ENCODE measurements at regions not wholly inside any gene's neighbourhood (a gene's known extent, or its start where the extent isn't known, plus 50 kb on each side); places are given as distances from the start of the nearest gene placed in this dataset.
A peak's percentile ranks its signal among the peaks of the same experiment; 100 is the strongest.
"Not testable (repeated sequence)": the region's sequence is repeated elsewhere in the genome, so short reads cannot be mapped to it uniquely, and the experiment has no call there.

- TF ChIP-seq CTCF (conservative IDR thresholded peaks at IDR 0.05), result peak; percentile 24; the same call in 1 of the 3 replicates
- peak overlapping the region in 1 of 3 experiments; percentile 52; a peak in 1 of 7 replicates for H3K27ac Mint-ChIP-seq
- WGBS (ENCODE audit: extremely low coverage, insufficient read length, low lambda C conversion rate), result no CpG with 5 or more reads among the region's 3 CpGs
Observed at GRCh38 chr5:40439103-40439502, 240.6 kb upstream of the PTGER4 start.

GRCh38 chr5:40438646-40439045 is 241.1 kb upstream of the PTGER4 start:
- H4K8ac ChIP-seq (replicated peaks; ENCODE audit: insufficient read length, low read depth, low read length); H3K4me3 Mint-ChIP-seq; H4K5ac ChIP-seq (ENCODE audit: insufficient read length, low read depth, low read length); H2AFZ ChIP-seq (ENCODE audit: low read length); H3K27me3 Mint-ChIP-seq (ENCODE audit: low read depth); H3K36me3 Mint-ChIP-seq (ENCODE audit: insufficient read depth in 1 of 3, low read depth in 3 of 3); H2BK12ac ChIP-seq (ENCODE audit: insufficient read length, low read depth, low read length); H3K4me1 ChIP-seq (ENCODE audit: insufficient read depth, low read length); H3K56ac ChIP-seq (ENCODE audit: insufficient read length, low read depth, low read length); H3K18ac ChIP-seq (ENCODE audit: insufficient read length, low read depth, low read length); H2BK5ac ChIP-seq (ENCODE audit: insufficient read length, low read length); H4K20me1 ChIP-seq (ENCODE audit: control insufficient read depth, insufficient read depth, insufficient read length); H3K9me3 ChIP-seq (ENCODE audit: control insufficient read depth, low read depth, low read length); H3K27me3 ChIP-seq (ENCODE audit: insufficient read depth, low read length); H4K91ac ChIP-seq (ENCODE audit: insufficient read length, low read depth, low read length); H2BK15ac ChIP-seq (ENCODE audit: low read depth, low read length); DNase-seq; H3K27ac Mint-ChIP-seq; H3K23me2 ChIP-seq (ENCODE audit: insufficient read length, low read depth, low read length, poor library complexity, severe bottlenecking); H2AK5ac ChIP-seq (ENCODE audit: insufficient read length, low read length); H3K14ac ChIP-seq (ENCODE audit: insufficient read depth, low read length); H3K79me2 ChIP-seq (ENCODE audit: insufficient read depth, low read length); H2BK20ac ChIP-seq (ENCODE audit: low read depth, low read length, poor library complexity, severe bottlenecking); H3K9me3 Mint-ChIP-seq; H3K79me1 ChIP-seq (ENCODE audit: insufficient read depth, low read depth, low read length, poor library complexity, severe bottlenecking); H3K4me2 ChIP-seq (ENCODE audit: insufficient read depth, insufficient read length, low read length); H3K9ac ChIP-seq (ENCODE audit: extremely low read depth, insufficient read length, low read length); H3K4ac ChIP-seq (ENCODE audit: low read depth, low read length); H3K23ac ChIP-seq (ENCODE audit: insufficient read length, low read depth, low read length); H3K27ac ChIP-seq (ENCODE audit: insufficient read length, low read depth, low read length); H2BK120ac ChIP-seq (ENCODE audit: low read depth, low read length, poor library complexity, severe bottlenecking); H3T11ph ChIP-seq (ENCODE audit: low read length): not testable (repeated sequence)
- H3K4me1 Mint-ChIP-seq, result peaks cover 4 to 11% of the 10 kb centered on the region in 2 experiments; a peak in 2 of 4 replicates
- no CpG with 5 or more reads among the region's 26 CpGs for WGBS (ENCODE audit: extremely low coverage, insufficient read length, low lambda C conversion rate)

More at GRCh38 chr5:40439103-40439502, 240.6 kb upstream of the PTGER4 start:
- H3K14ac ChIP-seq (ENCODE audit: insufficient read depth, low read length); H3K9me3 ChIP-seq (ENCODE audit: control insufficient read depth, low read depth, low read length); H3K4me1 ChIP-seq (ENCODE audit: insufficient read depth, low read length); H3K9ac ChIP-seq (ENCODE audit: extremely low read depth, insufficient read length, low read length); H2BK15ac ChIP-seq (ENCODE audit: low read depth, low read length); H3K79me2 ChIP-seq (ENCODE audit: insufficient read depth, low read length); H2BK120ac ChIP-seq (ENCODE audit: low read depth, low read length, poor library complexity, severe bottlenecking); H2BK5ac ChIP-seq (ENCODE audit: insufficient read length, low read length); H3K4me3 Mint-ChIP-seq; H4K5ac ChIP-seq (ENCODE audit: insufficient read length, low read depth, low read length); H3K23me2 ChIP-seq (ENCODE audit: insufficient read length, low read depth, low read length, poor library complexity, severe bottlenecking); H2BK12ac ChIP-seq (ENCODE audit: insufficient read length, low read depth, low read length); H4K8ac ChIP-seq (replicated peaks; ENCODE audit: insufficient read length, low read depth, low read length); DNase-seq; H2AFZ ChIP-seq (ENCODE audit: low read length); H3K36me3 Mint-ChIP-seq (ENCODE audit: insufficient read depth in 1 of 3, low read depth in 3 of 3); H3K9me3 Mint-ChIP-seq; H3K56ac ChIP-seq (ENCODE audit: insufficient read length, low read depth, low read length); H4K91ac ChIP-seq (ENCODE audit: insufficient read length, low read depth, low read length); H3T11ph ChIP-seq (ENCODE audit: low read length); H3K4me2 ChIP-seq (ENCODE audit: insufficient read depth, insufficient read length, low read length); H3K27ac ChIP-seq (ENCODE audit: insufficient read length, low read depth, low read length); H4K20me1 ChIP-seq (ENCODE audit: control insufficient read depth, insufficient read depth, insufficient read length); H2AK5ac ChIP-seq (ENCODE audit: insufficient read length, low read length); H3K79me1 ChIP-seq (ENCODE audit: insufficient read depth, low read depth, low read length, poor library complexity, severe bottlenecking); H3K4ac ChIP-seq (ENCODE audit: low read depth, low read length); H3K18ac ChIP-seq (ENCODE audit: insufficient read length, low read depth, low read length); H3K27me3 Mint-ChIP-seq (ENCODE audit: low read depth); H3K27me3 ChIP-seq (ENCODE audit: insufficient read depth, low read length); H2BK20ac ChIP-seq (ENCODE audit: low read depth, low read length, poor library complexity, severe bottlenecking); H3K23ac ChIP-seq (ENCODE audit: insufficient read length, low read depth, low read length): not testable (repeated sequence)
- peaks cover 4 to 10% of the 10 kb centered on the region in 2 experiments; a peak in 2 of 4 replicates for H3K4me1 Mint-ChIP-seq

Data from H9 (cell line).